Parathyroid adenoma (tissue), 2 donors: ENCODE measurements at regions not wholly inside any gene's neighbourhood (a gene's known extent, or its start where the extent isn't known, plus 50 kb on each side); places are given as distances from the start of the nearest gene placed in this dataset.

Source experiments
- H2AFZ ChIP-seq: fragments of 300-600 bp; sonication (generic); one replicate; pipeline ENCODE4 v1.7.0; 2017; ENCODE audit warnings: antibody characterized with exemption, mild to moderate bottlenecking
- H3K27ac ChIP-seq: fragments of 300-600 bp; sonication (generic); one replicate; pipeline ENCODE4 v1.7.0; 2017
- H3K27me3 ChIP-seq: fragments of 300-600 bp; sonication (generic); one replicate; pipeline ENCODE4 v1.7.0; 2017; ENCODE audit warnings: low read length; ENCODE audit not compliant: control insufficient read depth, insufficient read depth
- H3K36me3 ChIP-seq: fragments of 300-600 bp; sonication (generic); one replicate; pipeline ENCODE4 v1.7.0; 2017; ENCODE audit warnings: low read length; ENCODE audit not compliant: control insufficient read depth, insufficient read depth
- H3K4me1 ChIP-seq: fragments of 300-600 bp; sonication (generic); one replicate; pipeline ENCODE4 v1.7.0; 2017; ENCODE audit warnings: control low read depth
- H3K4me2 ChIP-seq: fragments of 300-600 bp; sonication (generic); one replicate; pipeline ENCODE4 v1.7.0; 2017; ENCODE audit warnings: low read length
- H3K4me3 ChIP-seq: fragments of 300-600 bp; sonication (generic); one replicate; pipeline ENCODE4 v1.7.0; 2017; ENCODE audit warnings: low read depth, low read length
- H3K79me2 ChIP-seq: fragments of 300-600 bp; sonication (generic); one replicate; pipeline ENCODE4 v1.7.0; 2017; ENCODE audit warnings: control low read depth
- H3K9ac ChIP-seq: fragments of 300-600 bp; sonication (generic); one replicate; pipeline ENCODE4 v1.7.0; 2017; ENCODE audit warnings: mild to moderate bottlenecking
- H3K9me3 ChIP-seq: fragments of 300-600 bp; sonication (generic); one replicate; pipeline ENCODE4 v1.7.0; 2017; ENCODE audit warnings: low read length; ENCODE audit not compliant: control insufficient read depth
- TF ChIP-seq, protein P1 (sequence below): fragments of 300-600 bp; sonication (generic); IDR thresholded peaks from one replicate; pipeline ENCODE4 v1.7.0; 2017; ENCODE audit warnings: antibody characterized with exemption, mild to moderate bottlenecking
- donor health status: primary hyperparathyroidism.

DNA sequence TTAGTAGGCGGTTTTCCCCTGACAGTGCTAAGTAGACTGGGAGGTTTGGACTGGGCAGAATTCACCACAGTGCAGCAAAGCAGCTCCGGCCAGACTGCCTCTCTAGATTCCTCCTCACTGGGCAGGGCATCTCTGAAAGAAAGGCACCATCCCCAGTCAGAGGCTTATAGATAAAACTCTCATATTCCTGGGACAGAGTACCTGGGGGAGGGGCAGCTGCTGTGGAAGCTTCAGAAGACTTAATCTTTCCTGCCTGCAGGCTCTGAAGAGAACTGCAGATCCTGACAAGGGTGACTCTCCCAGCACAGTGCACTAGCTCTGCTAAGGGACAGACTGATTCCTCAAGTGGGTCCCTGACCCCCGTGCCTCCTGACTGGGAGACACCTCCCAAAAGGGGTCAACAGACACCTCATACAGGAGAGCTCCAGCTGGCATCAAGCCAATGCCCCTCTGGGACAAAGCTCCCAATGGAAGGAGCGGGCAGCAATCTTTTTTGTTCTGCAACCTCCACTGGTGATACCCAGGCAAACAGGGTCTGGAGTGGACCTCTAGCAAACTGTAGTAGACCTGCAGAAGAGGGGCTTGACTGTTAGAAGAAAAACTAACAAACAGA is 266.8 kb upstream of the CRIM1 start:
- no peaks in the 10 kb centered on the region for H3K9me3 ChIP-seq
- no peaks in the 10 kb centered on the region for H3K27me3 ChIP-seq
- no peak overlapping the region for H3K4me3 ChIP-seq
- no peak overlapping the region for H2AFZ ChIP-seq
- no peak overlapping the region for H3K9ac ChIP-seq
- H3K36me3 ChIP-seq, result no peaks in the 10 kb centered on the region
- no peaks in the 10 kb centered on the region for H3K4me1 ChIP-seq
- no peak overlapping the region for H3K4me2 ChIP-seq
- no peak overlapping the region for H3K27ac ChIP-seq
- H3K79me2 ChIP-seq, result no peaks in the 10 kb centered on the region
- TF ChIP-seq, protein P1, sequence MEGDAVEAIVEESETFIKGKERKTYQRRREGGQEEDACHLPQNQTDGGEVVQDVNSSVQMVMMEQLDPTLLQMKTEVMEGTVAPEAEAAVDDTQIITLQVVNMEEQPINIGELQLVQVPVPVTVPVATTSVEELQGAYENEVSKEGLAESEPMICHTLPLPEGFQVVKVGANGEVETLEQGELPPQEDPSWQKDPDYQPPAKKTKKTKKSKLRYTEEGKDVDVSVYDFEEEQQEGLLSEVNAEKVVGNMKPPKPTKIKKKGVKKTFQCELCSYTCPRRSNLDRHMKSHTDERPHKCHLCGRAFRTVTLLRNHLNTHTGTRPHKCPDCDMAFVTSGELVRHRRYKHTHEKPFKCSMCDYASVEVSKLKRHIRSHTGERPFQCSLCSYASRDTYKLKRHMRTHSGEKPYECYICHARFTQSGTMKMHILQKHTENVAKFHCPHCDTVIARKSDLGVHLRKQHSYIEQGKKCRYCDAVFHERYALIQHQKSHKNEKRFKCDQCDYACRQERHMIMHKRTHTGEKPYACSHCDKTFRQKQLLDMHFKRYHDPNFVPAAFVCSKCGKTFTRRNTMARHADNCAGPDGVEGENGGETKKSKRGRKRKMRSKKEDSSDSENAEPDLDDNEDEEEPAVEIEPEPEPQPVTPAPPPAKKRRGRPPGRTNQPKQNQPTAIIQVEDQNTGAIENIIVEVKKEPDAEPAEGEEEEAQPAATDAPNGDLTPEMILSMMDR, result no peak

DNA sequence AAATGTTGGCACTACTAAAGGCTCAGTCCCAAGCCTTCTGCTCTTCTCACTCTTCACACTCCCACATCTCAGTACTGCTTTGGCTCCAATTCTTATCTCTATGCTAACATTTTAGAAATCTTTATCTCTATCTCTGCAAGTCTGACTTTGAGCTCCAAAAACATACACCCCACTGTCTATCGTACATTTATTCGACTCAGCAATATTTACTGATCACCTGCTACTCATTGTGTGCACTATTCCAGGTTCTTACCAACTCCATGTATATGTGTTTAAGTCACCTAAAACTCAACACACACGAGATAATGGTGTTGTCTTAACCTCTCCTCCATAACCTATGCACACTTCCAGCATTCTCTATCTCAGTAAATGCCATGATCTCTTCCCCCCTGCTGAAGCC is 268.2 kb upstream of the CRIM1 start:
- Histone ChIP-seq H3K79me2 (no peaks in the 10 kb centered on the region), H3K36me3 (no peaks in the 10 kb centered on the region), H3K4me3 (no peak overlapping the region), H3K9me3 (no peaks in the 10 kb centered on the region), H3K27ac (no peak overlapping the region), H2AFZ (no peak overlapping the region), H3K9ac (no peak overlapping the region), H3K4me1 (no peaks in the 10 kb centered on the region), H3K4me2 (no peak overlapping the region), H3K27me3 (no peaks in the 10 kb centered on the region)
- TF ChIP-seq, protein P1, result no peak

DNA sequence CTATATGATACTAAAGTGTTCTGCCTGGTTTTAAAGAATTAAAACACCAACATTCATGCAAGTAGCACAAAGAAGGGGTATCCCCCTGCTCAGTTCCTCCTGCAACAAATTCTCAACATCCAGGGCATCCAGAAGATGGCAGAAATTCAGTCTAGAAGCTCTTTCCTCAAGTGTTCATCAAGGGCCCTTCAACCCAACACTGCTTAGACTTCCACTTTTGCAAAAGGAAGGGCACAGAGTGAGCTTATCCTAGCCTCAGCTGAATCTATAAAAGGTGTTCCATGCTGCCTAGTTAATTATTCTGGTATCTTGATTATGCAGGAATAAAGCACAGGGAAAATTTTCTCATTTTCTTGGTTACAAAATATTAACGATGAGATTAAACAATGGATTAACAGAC is 275.8 kb upstream of the CRIM1 start:
- H3K4me2 ChIP-seq, result no peak overlapping the region
- no peaks in the 10 kb centered on the region for H3K79me2 ChIP-seq
- H3K4me1 ChIP-seq, result no peaks in the 10 kb centered on the region
- H3K9me3 ChIP-seq, result no peaks in the 10 kb centered on the region
- no peak overlapping the region for H2AFZ ChIP-seq
- H3K27ac ChIP-seq, result no peak overlapping the region
- H3K4me3 ChIP-seq, result no peak overlapping the region
- no peaks in the 10 kb centered on the region for H3K36me3 ChIP-seq
- no peak overlapping the region for H3K9ac ChIP-seq
- no peaks in the 10 kb centered on the region for H3K27me3 ChIP-seq
- TF ChIP-seq, protein P1, result no peak

DNA sequence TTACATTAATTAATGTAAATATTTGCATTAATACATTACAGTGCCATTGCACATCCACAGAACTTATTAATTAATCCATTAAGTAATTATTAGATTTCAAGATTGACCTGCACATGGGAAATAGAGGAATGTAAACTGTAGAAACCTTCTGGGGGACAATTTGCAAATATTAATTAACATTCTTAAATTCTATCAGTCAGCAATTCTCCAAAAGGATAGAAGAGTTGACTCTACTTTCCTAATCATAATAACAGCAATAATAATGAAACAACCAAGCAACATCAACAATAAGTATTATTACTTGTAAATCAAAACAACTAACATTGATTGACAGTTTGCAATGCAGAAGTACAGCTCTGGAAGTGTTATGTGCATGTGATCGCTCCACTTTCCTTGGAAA is 281.6 kb upstream of the CRIM1 start:
- Histone ChIP-seq H3K4me2 (no peak overlapping the region), H3K9ac (no peak overlapping the region), H3K4me1 (no peaks in the 10 kb centered on the region), H3K79me2 (no peaks in the 10 kb centered on the region), H3K9me3 (no peaks in the 10 kb centered on the region), H3K27me3 (no peaks in the 10 kb centered on the region), H3K27ac (no peak overlapping the region), H3K36me3 (no peaks in the 10 kb centered on the region), H2AFZ (no peak overlapping the region), H3K4me3 (no peak overlapping the region)
- TF ChIP-seq, protein P1, result no peak

DNA sequence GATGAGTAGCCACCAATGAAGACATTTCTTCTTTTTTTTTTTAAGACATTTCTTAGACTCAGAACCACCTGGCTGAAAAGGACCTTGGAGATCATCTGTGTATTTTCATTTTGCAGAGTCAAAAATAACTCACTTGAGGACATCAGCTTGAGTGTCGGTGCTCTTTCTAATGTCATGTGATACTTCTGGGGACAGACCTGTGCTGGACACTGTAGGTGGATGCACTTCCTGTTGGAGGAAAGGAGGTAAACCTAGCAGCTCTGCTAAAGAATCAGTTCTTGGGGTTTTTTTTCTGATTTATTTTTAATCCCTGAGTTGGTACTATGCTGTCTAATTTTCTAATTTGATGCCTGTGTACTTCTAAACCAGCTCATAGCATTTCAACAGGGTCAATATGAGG is 283.9 kb upstream of the CRIM1 start:
- H3K4me2 ChIP-seq, result no peak overlapping the region
- H2AFZ ChIP-seq, result no peak overlapping the region
- H3K9ac ChIP-seq, result no peak overlapping the region
- H3K36me3 ChIP-seq, result no peaks in the 10 kb centered on the region
- no peaks in the 10 kb centered on the region for H3K79me2 ChIP-seq
- H3K4me3 ChIP-seq, result no peak overlapping the region
- H3K27me3 ChIP-seq, result no peaks in the 10 kb centered on the region
- H3K27ac ChIP-seq, result no peak overlapping the region
- TF ChIP-seq, protein P1, result no peak
- H3K9me3 ChIP-seq, result no peaks in the 10 kb centered on the region
- H3K4me1 ChIP-seq, result no peaks in the 10 kb centered on the region
